HEK293T (cell line): ENCODE measurements at regions not wholly inside any gene's neighbourhood (a gene's known extent, or its start where the extent isn't known, plus 50 kb on each side); places are given as distances from the start of the nearest gene placed in this dataset.

ENCODE experiments used
- ARNT ChIP-seq: fragments of 450-650 bp; IDR thresholded peaks from 2 replicates; pipeline ENCODE4 v1.6.1; 2017; ENCODE audit warnings: mild to moderate bottlenecking
- BHLHE40 ChIP-seq: fragments of 450-650 bp; IDR thresholded peaks from 2 replicates; pipeline ENCODE4 v1.6.1; 2016; ENCODE audit warnings: mild to moderate bottlenecking, moderate library complexity, borderline replicate concordance
- CTBP1 ChIP-seq: fragments of 450-650 bp; IDR thresholded peaks from 2 replicates; pipeline ENCODE4 v1.6.1; 2016; ENCODE audit warnings: borderline replicate concordance
- ELF4 ChIP-seq: fragments of 450-650 bp; IDR thresholded peaks from 2 replicates; pipeline ENCODE4 v1.6.1; 2017; ENCODE audit warnings: antibody characterized with exemption
- FOXA1 ChIP-seq: fragments of 450-650 bp; IDR thresholded peaks from 2 replicates; pipeline ENCODE4 v1.6.1; 2016; ENCODE audit warnings: mild to moderate bottlenecking
- FOXK2 ChIP-seq: fragments of 450-650 bp; IDR thresholded peaks from 2 replicates; pipeline ENCODE4 v1.6.1; 2016; ENCODE audit warnings: mild to moderate bottlenecking
- FOXM1 ChIP-seq: fragments of 450-650 bp; IDR thresholded peaks from 2 replicates; pipeline ENCODE4 v1.6.1; 2017; ENCODE audit warnings: mild to moderate bottlenecking, borderline replicate concordance
- HDGF ChIP-seq: fragments of 450-650 bp; IDR thresholded peaks from 2 replicates; pipeline ENCODE4 v1.6.1; 2017; ENCODE audit warnings: antibody characterized with exemption, borderline replicate concordance
- LEF1 ChIP-seq: fragments of 450-650 bp; IDR thresholded peaks from 2 replicates; pipeline ENCODE4 v1.6.1; 2017; ENCODE audit warnings: mild to moderate bottlenecking, borderline replicate concordance
- NFRKB ChIP-seq: fragments of 450-650 bp; IDR thresholded peaks from 2 replicates; pipeline ENCODE4 v1.6.1; 2016; ENCODE audit warnings: mild to moderate bottlenecking, moderate library complexity
- SP1 ChIP-seq: fragments of 450-650 bp; IDR thresholded peaks from 2 replicates; pipeline ENCODE4 v1.6.1; 2017
- SUZ12 ChIP-seq: fragments of 450-650 bp; IDR thresholded peaks from 2 replicates; pipeline ENCODE4 v1.6.1; 2016; ENCODE audit warnings: mild to moderate bottlenecking
- TARDBP ChIP-seq: fragments of 450-650 bp; IDR thresholded peaks from 2 replicates; pipeline ENCODE4 v1.6.1; 2016
- ZNF384 ChIP-seq: fragments of 450-650 bp; IDR thresholded peaks from 2 replicates; pipeline ENCODE4 v1.6.1; 2016

DNA sequence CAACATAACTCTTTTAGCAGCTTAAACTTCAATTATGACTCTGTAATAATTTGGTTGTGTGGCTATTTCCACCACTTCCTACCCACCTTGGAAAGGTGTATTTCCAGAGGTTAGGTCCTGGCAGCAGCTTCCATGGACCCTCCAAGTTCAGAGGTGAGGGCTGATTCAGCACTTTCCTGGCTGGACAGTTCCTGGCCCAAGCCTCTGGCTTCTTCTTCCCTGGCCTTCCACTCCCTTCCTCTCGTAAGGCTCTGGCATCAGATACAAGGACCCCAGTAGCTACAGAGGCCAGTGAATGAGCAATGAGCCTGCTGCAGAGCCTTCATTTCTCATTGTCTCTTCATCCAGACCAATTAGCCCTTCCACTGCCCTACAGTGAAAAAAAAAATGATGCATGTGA is 98.1 kb upstream of the KIRREL3 start:
- TF ChIP-seq FOXA1, result no peak
- TF ChIP-seq BHLHE40, result no peak
- no peak for TF ChIP-seq FOXM1
- no peak for TF ChIP-seq NFRKB
- TF ChIP-seq SUZ12, result no peak
- no peak for TF ChIP-seq LEF1
- TF ChIP-seq SP1, result no peak
- TF ChIP-seq CTBP1, result no peak
- TF ChIP-seq HDGF, result no peak
- TF ChIP-seq ZNF384, result no peak
- TF ChIP-seq TARDBP, result no peak
- TF ChIP-seq ARNT, result no peak
- TF ChIP-seq FOXK2, result no peak
- TF ChIP-seq ELF4, result no peak
